WTC11 (cell line): ENCODE measurements at regions not wholly inside any gene's neighbourhood (a gene's known extent, or its start where the extent isn't known, plus 50 kb on each side); places are given as distances from the start of the nearest gene placed in this dataset.

Source experiments
- ATAC-seq: fragments of 200-7000 bp; cut with Tn5 transposase; 2 replicates; pipeline ENCODE4 v1.10.0; 2021; ENCODE audit warnings: mild to moderate bottlenecking, moderate library complexity
- CTCF ChIA-PET: fragments of 300-600 bp; sonication (Branson Sonifier 250); formaldehyde crosslinking; loops from one replicate; lab custom pipeline; 2021; ENCODE audit warnings: antibody characterized with exemption; lab: Charles Lee
- POLR2A ChIA-PET: fragments of 350-600 bp; sonication (Branson Sonifier 250); formaldehyde crosslinking; loops from one replicate; lab custom pipeline; 2021; ENCODE audit warnings: antibody characterized with exemption; lab: Charles Lee
- DNase-seq: peaks from one replicate; pipeline ENCODE4 v3.0.0; 2021; ENCODE audit warnings: low spot score
- H3K27ac Mint-ChIP-seq: 2 replicates; pipeline ENCODE4 v1.8.0; 2021; ENCODE audit warnings: mixed read lengths
- H3K27me3 Mint-ChIP-seq: 2 replicates; pipeline ENCODE4 v1.8.0; 2021; ENCODE audit warnings: low read depth, mild to moderate bottlenecking, moderate library complexity, mixed read lengths
- H3K36me3 Mint-ChIP-seq: 2 replicates; pipeline ENCODE4 v1.8.0; 2021; ENCODE audit warnings: mixed read lengths
- H3K4me1 Mint-ChIP-seq: 2 replicates; pipeline ENCODE4 v1.8.0; 2022; ENCODE audit warnings: mixed read lengths
- H3K4me3 Mint-ChIP-seq: 2 replicates; pipeline ENCODE4 v1.8.0; 2021; ENCODE audit warnings: mild to moderate bottlenecking, moderate library complexity, mixed read lengths
- H3K9me3 Mint-ChIP-seq: 2 replicates; pipeline ENCODE4 v1.8.0; 2021; ENCODE audit warnings: mixed read lengths
- ATF1 ChIP-seq: sonication (generic); formaldehyde crosslinking; IDR thresholded peaks from 2 replicates; pipeline ENCODE4 v1.8.1; 2023; ENCODE audit warnings: mild to moderate bottlenecking, moderate library complexity, missing genetic modification reagents
- ETV6 ChIP-seq: sonication (generic); formaldehyde crosslinking; IDR thresholded peaks from 2 replicates; pipeline ENCODE4 v1.8.1; 2022; ENCODE audit warnings: mild to moderate bottlenecking, missing genetic modification reagents
- IRF1 ChIP-seq: sonication (generic); formaldehyde crosslinking; IDR thresholded peaks from 2 replicates; pipeline ENCODE4 v1.8.0; 2023; ENCODE audit warnings: missing genetic modification reagents
- NR2C2 ChIP-seq: sonication (generic); formaldehyde crosslinking; IDR thresholded peaks from 2 replicates; pipeline ENCODE4 v1.8.0; 2022; ENCODE audit warnings: mild to moderate bottlenecking, missing genetic modification reagents
- PREB ChIP-seq: sonication (generic); formaldehyde crosslinking; IDR thresholded peaks from 2 replicates; pipeline ENCODE4 v1.8.1; 2022; ENCODE audit warnings: mild to moderate bottlenecking, missing genetic modification reagents, moderate library complexity, borderline replicate concordance
- TCF7 ChIP-seq: sonication (generic); formaldehyde crosslinking; IDR thresholded peaks from 2 replicates; pipeline ENCODE4 v1.8.0; 2022; ENCODE audit warnings: mild to moderate bottlenecking, low read depth, missing genetic modification reagents, moderate library complexity
- TEAD1 ChIP-seq: sonication (generic); formaldehyde crosslinking; IDR thresholded peaks from 2 replicates; pipeline ENCODE4 v1.8.0; 2022; ENCODE audit warnings: mild to moderate bottlenecking, missing genetic modification reagents
- TP53 ChIP-seq: sonication (generic); formaldehyde crosslinking; IDR thresholded peaks from 2 replicates; pipeline ENCODE4 v1.8.1; 2023; ENCODE audit warnings: mild to moderate bottlenecking, missing genetic modification reagents
- ZBTB43 ChIP-seq: sonication (generic); formaldehyde crosslinking; IDR thresholded peaks from 2 replicates; pipeline ENCODE4 v1.8.1; 2023; ENCODE audit warnings: mild to moderate bottlenecking, missing genetic modification reagents
- ZMAT4 ChIP-seq: fragments of 250-450 bp; sonication (Bioruptor Pico); IDR thresholded peaks from 2 replicates; pipeline ENCODE4 v1.9.0; 2021; ENCODE audit warnings: mild to moderate bottlenecking
- ZNF425 ChIP-seq: fragments of 250-450 bp; sonication (Bioruptor Pico); conservative IDR thresholded peaks from 2 replicates; pipeline ENCODE4 v1.9.0; 2021; ENCODE audit warnings: mild to moderate bottlenecking
- ZSCAN18 ChIP-seq: fragments of 250-450 bp; sonication (Bioruptor Pico); IDR thresholded peaks from 2 replicates; pipeline ENCODE4 v2.1.2; 2022; ENCODE audit warnings: mild to moderate bottlenecking, moderate library complexity
- TF ChIP-seq, protein P1 (sequence below): fragments of 250-450 bp; sonication (Bioruptor Pico); IDR thresholded peaks from 2 replicates; pipeline ENCODE4 v1.9.0; 2021; ENCODE audit warnings: mild to moderate bottlenecking, borderline replicate concordance
- TF ChIP-seq, protein P2 (sequence below): fragments of 200-600 bp; IDR thresholded peaks from 2 replicates; pipeline ENCODE4 v1.8.0; 2022; ENCODE audit warnings: antibody characterized with exemption
- TF ChIP-seq, protein P3 (sequence below): sonication (generic); formaldehyde crosslinking; IDR thresholded peaks from 2 replicates; pipeline ENCODE4 v1.8.1; 2022; ENCODE audit warnings: missing genetic modification reagents, borderline replicate concordance

DNA sequence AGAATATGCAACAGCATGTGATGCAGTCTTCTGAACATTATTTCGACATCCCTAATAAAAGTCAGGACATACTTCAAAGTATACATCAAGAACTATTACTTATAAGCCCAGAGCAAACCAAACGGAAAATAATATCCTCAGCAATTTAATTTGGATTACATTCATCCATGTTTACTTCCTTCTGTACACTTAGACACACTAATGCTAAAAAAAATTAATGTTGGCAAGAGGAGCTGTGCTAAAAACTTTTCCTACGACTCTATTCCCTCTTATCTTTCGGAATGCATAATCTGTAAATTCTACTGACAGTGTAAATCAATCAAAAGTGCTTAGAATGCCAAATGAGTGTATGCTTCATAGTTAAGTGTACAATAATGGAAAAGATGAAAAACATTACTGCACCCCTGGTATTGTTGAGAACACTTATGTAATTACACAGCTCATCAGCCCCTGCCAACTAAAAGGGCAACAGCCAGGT, 301.2 kb upstream of the HSF2 start:
- Mint-ChIP-seq H3K27ac (no peak overlapping the region), H3K27me3 (no peaks in the 10 kb centered on the region), H3K4me1 (no peaks in the 10 kb centered on the region), H3K4me3 (no peak overlapping the region), H3K9me3 (peaks cover 16% of the 10 kb centered on the region), H3K36me3 (peaks cover 5% of the 10 kb centered on the region; the same call in 1 of the 2 replicates)
- ChIA-PET POLR2A (no interaction called here), CTCF (no interaction called here)
- no peak for ATAC-seq
- no peak for DNase-seq
- TF ChIP-seq ATF1 (CRISPR knock-in tag), result no peak
- no peak for TF ChIP-seq TP53 (CRISPR knock-in tag)
- no peak for TF ChIP-seq PREB (CRISPR knock-in tag)
- no peak for TF ChIP-seq ETV6 (CRISPR knock-in tag)
- no peak for TF ChIP-seq TEAD1
- TF ChIP-seq, protein P1, sequence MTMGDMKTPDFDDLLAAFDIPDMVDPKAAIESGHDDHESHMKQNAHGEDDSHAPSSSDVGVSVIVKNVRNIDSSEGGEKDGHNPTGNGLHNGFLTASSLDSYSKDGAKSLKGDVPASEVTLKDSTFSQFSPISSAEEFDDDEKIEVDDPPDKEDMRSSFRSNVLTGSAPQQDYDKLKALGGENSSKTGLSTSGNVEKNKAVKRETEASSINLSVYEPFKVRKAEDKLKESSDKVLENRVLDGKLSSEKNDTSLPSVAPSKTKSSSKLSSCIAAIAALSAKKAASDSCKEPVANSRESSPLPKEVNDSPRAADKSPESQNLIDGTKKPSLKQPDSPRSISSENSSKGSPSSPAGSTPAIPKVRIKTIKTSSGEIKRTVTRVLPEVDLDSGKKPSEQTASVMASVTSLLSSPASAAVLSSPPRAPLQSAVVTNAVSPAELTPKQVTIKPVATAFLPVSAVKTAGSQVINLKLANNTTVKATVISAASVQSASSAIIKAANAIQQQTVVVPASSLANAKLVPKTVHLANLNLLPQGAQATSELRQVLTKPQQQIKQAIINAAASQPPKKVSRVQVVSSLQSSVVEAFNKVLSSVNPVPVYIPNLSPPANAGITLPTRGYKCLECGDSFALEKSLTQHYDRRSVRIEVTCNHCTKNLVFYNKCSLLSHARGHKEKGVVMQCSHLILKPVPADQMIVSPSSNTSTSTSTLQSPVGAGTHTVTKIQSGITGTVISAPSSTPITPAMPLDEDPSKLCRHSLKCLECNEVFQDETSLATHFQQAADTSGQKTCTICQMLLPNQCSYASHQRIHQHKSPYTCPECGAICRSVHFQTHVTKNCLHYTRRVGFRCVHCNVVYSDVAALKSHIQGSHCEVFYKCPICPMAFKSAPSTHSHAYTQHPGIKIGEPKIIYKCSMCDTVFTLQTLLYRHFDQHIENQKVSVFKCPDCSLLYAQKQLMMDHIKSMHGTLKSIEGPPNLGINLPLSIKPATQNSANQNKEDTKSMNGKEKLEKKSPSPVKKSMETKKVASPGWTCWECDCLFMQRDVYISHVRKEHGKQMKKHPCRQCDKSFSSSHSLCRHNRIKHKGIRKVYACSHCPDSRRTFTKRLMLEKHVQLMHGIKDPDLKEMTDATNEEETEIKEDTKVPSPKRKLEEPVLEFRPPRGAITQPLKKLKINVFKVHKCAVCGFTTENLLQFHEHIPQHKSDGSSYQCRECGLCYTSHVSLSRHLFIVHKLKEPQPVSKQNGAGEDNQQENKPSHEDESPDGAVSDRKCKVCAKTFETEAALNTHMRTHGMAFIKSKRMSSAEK (CRISPR knock-in tag), result no peak
- no peak for TF ChIP-seq ZSCAN18
- TF ChIP-seq NR2C2 (CRISPR knock-in tag), result no peak
- TF ChIP-seq TCF7 (CRISPR knock-in tag), result no peak

- Mint-ChIP-seq H3K4me1 (no peaks in the 10 kb centered on the region), H3K9me3 (peaks cover 16% of the 10 kb centered on the region), H3K4me3 (no peak overlapping the region), H3K36me3 (peaks cover 5% of the 10 kb centered on the region; the same call in 1 of the 2 replicates), H3K27me3 (no peaks in the 10 kb centered on the region), H3K27ac (no peak overlapping the region)
- TF ChIP-seq, protein P2, sequence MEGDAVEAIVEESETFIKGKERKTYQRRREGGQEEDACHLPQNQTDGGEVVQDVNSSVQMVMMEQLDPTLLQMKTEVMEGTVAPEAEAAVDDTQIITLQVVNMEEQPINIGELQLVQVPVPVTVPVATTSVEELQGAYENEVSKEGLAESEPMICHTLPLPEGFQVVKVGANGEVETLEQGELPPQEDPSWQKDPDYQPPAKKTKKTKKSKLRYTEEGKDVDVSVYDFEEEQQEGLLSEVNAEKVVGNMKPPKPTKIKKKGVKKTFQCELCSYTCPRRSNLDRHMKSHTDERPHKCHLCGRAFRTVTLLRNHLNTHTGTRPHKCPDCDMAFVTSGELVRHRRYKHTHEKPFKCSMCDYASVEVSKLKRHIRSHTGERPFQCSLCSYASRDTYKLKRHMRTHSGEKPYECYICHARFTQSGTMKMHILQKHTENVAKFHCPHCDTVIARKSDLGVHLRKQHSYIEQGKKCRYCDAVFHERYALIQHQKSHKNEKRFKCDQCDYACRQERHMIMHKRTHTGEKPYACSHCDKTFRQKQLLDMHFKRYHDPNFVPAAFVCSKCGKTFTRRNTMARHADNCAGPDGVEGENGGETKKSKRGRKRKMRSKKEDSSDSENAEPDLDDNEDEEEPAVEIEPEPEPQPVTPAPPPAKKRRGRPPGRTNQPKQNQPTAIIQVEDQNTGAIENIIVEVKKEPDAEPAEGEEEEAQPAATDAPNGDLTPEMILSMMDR, result no peak
- ATAC-seq (no peak), DNase-seq (no peak)
- ChIA-PET CTCF (no interaction called here), POLR2A (no interaction called here)
Measured at GRCh38 chr6:122102026-122102425, 297.4 kb upstream of the HSF2 start.

GRCh38 chr6:122107256-122107852, 292.1 kb upstream of the HSF2 start:
- Mint-ChIP-seq H3K4me1 (no peaks in the 10 kb centered on the region), H3K4me3 (no peak overlapping the region), H3K36me3 (no peaks in the 10 kb centered on the region), H3K27me3 (no peaks in the 10 kb centered on the region), H3K27ac (no peak overlapping the region), H3K9me3 (no peaks in the 10 kb centered on the region)
- no peak for DNase-seq
- POLR2A ChIA-PET, result no interaction called here
- TF ChIP-seq ZBTB43 (no peak), IRF1 (CRISPR knock-in tag) (no peak), ZMAT4 (no peak), ZNF425 (CRISPR knock-in tag) (no peak)
- TF ChIP-seq, protein P3, sequence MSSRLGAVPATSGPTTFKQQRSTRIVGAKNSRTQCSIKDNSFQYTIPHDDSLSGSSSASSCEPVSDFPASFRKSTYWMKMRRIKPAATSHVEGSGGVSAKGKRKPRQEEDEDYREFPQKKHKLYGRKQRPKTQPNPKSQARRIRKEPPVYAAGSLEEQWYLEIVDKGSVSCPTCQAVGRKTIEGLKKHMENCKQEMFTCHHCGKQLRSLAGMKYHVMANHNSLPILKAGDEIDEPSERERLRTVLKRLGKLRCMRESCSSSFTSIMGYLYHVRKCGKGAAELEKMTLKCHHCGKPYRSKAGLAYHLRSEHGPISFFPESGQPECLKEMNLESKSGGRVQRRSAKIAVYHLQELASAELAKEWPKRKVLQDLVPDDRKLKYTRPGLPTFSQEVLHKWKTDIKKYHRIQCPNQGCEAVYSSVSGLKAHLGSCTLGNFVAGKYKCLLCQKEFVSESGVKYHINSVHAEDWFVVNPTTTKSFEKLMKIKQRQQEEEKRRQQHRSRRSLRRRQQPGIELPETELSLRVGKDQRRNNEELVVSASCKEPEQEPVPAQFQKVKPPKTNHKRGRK (CRISPR knock-in tag), result no peak
- no peak for ATAC-seq
- CTCF ChIA-PET, result no interaction called here
